Skin of body (tissue), 1 donor: ENCODE measurements at regions not wholly inside any gene's neighbourhood (a gene's known extent, or its start where the extent isn't known, plus 50 kb on each side); places are given as distances from the start of the nearest gene placed in this dataset.
"Not testable (repeated sequence)": the region's sequence is repeated elsewhere in the genome, so short reads cannot be mapped to it uniquely, and the experiment has no call there.

ENCODE experiments used
- DNase-seq: peaks from one replicate; lab custom pipeline; 2025; lab: John Stamatoyannopoulos, UW

DNA sequence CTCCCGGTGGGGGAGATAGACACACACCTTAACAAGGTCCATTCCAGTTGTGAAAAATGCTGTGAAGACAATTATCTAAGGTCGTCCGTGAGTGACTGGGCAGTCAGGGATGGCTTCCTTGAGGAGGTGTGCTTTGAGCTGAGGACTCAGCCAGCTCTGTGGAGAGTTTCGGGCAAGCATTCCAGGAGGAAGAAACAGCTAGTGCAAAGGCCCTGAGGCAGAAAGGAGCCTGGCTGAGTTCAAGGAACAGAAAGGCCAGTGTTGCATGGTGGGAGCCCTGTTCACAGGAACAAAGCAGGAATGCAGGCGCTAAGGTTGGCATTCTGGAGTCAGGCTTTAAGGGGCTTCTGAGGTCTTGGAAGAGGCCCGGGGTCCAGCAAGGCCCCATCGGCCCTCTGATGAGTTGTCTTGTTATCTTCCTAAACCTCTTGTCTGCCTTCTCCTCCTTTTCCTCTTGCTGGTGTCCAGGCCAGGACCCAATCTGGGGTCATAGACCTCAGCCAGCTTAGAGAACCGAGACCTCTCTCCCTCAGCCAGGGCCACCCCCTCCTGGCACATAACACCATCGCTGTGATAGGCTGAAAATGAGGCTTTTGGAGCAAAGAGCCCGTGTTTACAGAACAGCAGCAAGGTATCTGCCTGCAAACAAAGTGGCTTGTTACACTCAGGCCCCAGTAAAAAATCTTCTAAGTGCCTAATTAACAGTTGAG lies 270.2 kb upstream of the MVB12B start:
- DNase-seq = no peak

DNA sequence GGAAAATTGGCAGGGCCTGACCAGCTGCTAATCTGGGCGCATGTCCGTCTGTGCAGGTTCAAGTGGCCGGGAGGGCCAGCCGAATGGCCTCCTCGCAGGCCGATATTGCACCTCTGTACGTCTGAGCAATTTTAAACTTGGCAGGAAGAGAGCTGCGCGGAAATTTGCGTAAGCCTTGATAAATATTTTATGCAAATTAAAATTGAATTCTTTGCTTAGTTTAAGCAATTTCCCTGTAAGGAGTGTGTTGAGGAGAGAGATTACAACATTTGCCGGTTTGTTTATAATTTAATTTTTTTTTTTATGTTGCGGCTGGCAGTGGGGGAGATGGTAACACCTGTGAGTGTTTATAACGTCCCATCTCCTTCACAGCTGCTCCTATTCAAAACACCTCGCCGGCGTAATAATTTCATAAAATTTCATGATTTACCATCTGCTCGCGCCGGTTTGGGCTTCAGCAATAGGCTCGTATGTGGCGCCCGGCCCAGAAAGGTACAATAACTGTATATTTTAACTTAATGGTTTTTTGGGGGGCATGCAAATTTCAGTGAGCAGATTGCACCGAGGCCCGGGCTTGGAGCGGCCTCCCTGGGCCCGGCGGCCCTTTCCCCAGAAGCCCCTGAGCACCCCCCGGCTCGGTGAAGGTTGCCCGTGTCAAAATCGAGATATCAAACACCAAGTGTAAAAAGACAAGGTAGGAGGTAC lies 269.4 kb upstream of the MVB12B start:
- DNase-seq = no peak

DNA sequence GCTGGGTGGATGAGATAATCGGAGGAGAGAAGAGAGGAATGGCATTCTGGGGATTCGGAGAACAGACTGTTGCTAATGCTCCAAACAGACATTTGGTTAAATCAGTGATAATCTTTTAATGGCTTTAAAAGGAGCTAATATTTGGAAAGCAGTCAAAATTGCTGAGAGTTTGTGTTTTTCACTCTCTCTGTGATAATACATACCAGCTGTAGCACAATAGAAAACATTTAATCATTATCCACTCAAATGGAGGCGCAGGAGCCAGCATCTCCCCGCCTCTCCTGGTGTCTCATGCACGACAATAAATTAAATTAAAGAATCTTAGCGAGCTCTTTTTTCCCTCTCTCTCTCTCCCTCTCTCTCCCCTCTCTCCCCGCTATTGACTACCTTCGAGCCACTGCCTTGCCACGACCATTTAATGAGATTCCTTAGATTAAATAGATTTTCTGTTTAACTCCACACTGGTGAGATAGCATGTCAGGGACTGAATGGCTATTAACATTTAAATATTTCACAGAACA lies 268.6 kb upstream of the MVB12B start:
- peak; percentile 80 for DNase-seq

DNA sequence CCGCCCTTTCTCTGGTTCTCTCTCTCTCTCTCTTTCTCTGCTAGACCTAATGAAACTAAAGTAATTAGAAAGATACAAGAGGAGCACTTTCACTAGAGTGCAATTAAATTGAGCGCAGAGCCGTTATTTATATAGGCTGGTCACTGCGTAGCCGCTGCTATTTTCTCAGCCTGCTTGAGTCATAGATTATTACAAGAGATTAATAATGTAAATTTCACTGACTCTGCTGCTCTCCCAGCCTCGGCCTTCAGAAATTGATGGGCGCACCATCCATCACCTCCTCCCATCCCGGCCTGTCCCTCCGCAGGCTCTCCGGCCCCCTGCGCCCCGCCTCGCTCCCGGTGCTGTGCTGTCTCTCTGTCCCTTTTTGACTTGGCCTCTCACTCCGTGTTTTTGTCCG lies 268.0 kb upstream of the MVB12B start:
- no peak for DNase-seq

DNA sequence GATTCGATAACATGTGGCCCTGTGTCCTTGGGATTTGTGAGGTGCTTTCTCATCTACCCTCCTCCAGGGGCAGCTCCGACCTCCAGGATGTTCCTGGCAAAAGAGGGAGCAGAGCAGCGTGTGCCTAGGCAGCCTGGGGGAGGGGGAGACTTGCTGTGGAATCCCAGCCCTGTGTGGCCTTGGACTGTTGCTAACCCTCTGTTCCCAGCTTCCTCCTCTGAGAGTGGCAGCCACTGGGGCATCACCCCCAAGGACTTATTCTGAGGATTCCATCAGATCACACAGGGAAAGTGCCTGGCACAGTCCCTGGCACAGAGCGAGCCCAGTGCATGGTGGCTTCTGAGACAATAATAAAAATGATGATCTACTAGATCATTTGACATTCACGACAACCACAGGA lies 265.1 kb upstream of the MVB12B start:
- no peak for DNase-seq

DNA sequence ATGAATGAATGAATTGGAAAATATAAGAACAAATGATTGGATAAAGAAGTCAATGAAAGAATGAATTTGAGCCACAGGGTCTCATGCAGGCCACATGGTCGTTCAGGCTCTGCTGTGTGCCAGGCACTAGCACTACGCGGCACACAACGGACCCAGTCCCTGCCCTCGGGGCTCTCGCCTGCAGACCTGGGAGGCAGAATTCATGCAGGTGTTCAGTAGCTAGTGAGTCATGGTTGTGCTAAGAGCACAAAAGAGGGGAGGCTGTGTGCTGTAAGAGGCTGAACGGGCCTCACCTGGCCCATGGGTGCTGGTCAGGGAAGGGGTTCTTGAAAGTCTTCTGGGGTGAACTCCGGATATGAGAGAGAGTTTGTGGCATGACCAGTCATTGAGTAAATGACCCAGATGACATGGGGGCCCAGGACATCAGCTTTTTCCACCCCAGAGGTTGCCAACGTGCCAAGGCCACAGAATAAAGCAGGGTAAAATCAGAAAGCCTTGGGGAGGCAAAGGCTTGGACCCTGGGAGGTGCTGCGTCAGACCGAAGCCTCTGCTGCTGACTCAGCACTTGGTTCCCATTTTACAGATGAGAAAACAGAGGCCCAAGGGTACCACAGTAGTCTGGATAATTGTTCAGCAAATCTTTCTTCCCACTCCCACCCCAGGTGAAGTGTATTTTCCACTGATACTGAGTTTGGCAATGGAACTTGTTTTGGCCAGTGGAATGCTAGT lies 264.3 kb upstream of the MVB12B start:
- DNase-seq = no peak

DNA sequence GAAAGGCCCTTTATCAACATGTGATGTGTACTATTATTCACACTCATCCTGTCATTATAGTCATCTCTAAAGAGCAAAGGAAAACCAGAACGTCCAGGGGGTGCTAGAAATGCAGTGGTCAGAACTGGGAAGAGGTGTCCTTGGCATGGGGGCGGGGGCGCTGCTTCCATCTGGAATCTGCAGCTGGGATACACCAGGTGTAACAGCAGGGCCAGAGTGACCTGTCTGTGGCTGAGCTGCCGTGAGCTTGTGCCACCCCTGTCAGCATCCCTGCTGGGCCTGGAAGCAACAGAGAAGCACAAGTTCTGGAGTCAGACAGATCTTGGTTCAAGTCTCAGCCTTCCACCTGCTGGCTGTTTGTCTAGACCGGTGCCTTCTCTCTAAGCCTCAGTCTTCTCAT lies 263.3 kb upstream of the MVB12B start:
- DNase-seq = no peak

DNA sequence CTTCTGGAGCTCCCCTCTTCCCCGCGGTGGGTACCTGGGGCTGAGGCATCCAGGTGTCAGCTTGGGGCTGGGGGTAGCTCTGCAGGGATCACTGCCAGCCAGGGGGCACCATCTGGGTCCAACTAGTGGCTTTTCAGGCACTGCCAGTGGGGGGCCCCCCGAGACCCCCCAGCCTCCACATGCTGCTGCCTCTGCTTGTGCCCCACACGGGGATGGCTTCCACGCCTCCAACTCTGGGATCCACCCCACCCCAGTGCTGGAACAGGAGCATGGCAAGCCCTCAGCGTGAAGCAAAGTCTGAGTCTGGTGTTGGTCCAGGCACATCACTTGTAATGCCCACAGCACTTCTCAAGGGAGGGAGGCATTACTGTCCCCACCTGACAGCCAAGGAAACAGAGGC lies 260.5 kb upstream of the MVB12B start:
- no peak for DNase-seq

DNA sequence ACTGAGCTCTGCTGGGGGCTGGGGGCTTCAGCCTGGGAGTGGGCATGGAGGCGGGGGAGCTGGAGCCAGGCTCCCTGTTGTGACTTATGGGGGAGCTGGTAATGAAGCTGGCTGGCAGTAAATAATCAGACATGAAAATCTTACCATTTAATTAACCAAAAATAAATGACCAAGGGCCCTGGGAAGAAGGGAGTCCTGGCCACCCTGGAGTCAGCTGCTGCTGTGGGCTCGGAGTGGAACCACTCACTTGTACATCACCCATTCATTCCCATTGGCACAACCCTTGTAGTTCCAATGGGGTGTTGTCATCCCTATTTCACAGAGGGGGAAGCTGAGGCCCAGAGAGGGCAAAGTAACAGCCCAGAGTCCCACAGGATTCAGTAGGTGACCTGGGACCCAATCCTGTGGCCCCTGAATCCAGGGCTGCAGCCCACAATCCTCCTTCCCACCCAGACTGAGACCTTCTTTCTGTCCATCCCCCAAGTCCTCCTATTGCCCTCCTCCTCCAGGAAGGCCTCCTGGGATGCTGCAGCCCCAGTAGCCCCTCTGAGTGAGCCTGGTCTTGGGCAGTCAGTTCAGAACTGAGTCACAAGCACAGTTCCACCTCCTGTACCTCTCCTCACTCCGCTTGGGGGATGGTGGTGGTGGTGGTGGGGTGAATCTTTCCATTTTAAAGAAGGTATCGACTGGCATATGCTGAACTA lies 259.4 kb upstream of the MVB12B start:
- no peak for DNase-seq

DNA sequence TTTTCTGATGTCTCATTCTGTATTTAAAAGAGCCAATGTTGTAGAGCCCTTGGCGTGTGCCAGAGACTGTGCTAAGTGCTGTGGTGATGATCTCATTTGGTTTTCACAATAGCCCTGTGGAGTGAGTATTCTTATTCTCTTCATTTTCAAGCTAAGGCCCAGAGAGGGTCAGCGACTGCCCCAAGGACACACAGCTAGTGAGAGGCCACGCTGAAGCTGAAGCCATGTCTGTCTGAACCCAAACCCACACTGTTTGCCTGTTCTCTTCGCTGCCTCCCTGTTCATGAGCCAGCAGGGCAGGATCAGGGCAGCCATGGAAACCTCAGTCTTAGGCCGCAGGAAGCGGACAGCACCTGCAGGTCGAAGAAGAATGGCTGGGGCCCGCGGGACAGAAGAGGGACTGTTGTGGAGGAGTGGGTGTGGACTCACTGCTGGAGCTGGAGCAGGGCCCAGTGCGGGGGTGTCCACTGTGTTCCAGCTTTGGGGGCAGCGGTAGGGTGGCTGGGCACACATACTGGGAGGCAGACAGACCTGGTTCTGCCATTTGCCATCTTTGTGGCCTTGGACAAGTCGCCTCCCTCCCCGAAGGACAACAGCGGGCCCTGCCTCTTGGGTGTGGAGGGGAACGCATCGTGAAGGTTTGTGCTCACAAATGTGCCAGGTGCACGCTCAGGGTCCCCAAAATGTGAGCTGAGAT lies 257.9 kb upstream of the MVB12B start:
- DNase-seq = no peak

DNA sequence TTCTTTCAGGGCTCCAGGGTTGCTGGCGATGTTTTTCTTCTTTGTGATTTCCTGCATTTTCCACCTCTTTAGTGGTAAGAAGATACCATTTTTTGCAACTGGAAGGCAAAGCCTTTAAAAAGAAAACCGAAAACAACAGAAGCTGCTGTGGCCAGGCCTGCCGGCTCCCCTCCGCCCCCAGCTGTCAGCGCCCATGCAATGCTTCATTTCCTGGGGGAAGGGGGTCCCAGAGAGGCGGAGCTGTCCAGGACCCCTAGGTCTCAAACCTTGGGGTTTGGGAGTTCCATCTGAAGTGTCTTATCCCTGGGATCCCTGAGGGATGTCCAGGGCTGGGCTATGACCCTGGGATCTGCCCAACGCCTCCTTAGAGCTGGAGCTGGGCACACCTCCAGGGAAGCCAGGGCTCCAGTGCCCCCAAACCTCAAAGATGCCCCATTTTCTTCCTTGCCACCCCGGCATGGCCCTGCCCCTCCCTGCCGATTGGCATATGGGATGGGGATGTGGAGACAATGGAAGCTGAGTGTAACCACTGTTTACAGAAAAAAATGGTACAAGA lies 257.2 kb upstream of the MVB12B start:
- no peak for DNase-seq

DNA sequence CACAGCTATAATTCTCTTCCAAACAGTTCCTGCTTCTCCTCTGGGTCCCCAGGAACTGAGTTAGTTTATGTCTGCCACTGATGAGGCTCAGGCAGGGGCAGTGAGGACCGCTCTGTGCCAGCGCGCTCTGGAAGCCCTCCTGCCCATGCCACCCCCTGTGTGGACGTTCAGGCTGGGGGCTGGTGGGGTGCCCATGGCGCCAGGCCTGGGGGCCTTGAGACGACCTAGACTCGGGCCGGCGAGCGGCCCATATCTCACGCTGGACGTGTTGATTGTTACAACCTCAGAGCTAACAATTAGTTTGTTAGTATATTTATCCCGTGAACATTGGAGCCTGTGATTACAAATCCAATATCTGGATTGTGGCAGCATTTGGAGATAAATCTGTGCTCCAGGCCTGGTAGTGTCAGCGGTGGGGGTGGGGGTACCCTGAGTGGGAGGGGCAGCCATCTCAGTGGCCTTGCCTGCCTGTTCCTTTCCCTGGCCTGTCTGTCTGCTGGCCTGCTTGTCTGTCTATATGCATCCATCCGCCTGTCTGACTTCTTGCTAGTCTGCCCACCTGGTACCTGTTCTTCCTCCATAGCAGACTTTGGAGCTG lies 256.5 kb upstream of the MVB12B start:
- no peak for DNase-seq

DNA sequence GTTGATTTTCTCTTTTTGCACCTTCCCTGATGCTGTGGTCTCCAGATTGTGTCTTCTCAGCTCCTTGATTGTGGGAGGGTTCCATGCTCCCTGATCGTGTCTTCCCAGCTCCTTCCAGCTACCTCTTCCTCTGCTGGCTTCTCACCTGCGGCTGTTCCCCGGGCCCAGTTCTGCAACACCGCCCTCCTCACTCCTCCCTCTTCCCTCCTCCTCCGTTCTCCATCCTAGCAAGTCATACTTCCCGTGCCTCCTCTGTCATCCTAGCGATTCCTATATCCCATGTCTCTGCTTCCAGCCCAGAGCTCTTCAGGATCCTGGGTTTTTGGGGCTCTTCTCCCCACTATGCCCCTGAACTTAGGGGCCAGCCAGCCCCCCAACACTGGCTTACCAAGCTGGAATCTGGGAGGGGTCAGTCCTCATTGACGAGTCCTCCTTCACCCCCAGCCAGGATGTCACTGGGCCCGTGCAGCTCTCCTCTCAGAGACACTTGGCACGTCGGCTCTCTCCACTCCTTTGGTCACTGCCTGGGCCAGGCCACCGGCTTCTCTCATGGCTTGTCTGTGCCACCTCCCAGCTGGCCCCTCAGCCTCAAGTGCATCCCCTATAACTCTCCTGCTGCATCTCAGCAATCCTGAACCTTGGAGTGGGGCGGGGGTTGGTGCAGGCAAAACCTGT lies 255.4 kb upstream of the MVB12B start:
- DNase-seq = no peak

DNA sequence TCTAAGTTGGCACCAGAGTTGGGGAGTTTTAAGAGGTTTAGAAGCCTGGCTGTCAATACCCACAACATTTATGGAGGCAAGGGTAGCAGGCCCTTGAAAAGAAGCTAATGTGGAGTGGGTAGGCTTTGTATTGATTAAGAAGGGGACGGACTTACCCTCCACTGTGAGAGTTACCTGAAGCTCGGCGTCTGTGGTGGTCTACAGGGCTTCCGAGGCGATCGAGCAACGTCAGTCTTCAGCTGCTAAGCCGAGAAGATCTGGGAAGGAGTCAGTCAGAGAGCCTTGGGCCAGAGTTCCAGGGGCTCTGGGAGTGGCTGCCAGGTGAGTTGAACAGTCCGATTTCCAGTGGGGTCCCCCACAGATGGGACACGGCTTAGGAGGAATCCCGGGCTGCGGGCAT lies 249.0 kb upstream of the MVB12B start:
- DNase-seq = not testable (repeated sequence)

DNA sequence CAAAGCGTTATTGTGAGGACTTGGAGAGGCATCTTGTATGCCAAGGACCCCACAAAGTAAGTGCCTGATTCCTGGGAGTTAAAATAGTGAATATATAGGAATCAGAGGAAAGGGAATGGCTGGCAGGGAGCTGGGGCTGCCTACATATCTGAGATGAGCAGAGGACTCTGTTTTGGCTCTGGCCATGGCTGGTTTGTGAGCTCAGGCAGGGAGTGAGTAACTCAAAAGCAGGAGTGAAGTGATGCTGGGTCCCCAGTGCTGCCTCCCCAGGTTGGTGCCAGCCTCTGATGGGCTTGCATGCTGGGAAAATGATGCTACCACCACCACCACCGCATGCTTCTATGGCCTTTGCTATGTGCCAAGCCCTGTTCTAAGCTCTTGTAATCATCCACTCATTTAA lies 246.0 kb upstream of the MVB12B start:
- DNase-seq = no peak

DNA sequence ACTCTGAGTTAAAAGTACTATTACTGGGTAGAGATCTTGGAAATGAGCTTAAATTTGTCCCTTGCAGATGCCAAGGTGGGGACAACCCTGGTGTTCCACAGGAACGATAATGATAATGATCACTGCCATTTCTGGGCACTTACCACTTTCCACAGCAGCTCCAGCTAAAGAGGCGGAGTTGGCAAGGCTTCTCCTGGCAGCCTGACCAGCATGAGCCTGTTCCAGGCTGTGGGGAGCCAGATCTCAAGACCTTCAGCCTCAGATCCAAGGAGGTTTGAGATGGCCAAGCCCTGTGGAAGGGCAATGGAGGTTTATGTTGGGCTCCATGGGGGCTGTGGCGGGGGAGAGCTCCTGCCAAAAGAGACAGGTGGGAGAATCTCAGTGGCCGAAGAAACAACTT lies 244.9 kb upstream of the MVB12B start:
- no peak for DNase-seq

DNA sequence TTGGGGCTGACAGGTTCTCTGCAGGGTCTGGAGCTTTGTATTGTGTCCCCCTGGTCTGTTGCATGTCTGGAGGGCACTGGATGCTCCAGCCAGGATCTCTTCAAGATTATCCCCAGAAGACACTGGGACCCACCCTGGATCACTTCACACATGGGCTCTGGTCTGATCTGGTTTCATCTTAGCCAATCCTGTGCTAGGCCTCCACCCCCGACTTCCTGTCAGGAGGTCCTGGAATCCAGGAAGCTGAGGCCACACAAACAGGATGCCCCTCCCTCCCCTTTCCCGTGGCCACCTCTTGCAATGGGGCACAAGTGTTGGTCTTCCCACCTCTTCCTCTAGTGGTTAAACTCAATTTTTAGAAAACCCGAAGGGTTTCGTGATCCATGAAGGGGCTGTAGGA lies 242.6 kb upstream of the MVB12B start:
- no peak for DNase-seq

DNA sequence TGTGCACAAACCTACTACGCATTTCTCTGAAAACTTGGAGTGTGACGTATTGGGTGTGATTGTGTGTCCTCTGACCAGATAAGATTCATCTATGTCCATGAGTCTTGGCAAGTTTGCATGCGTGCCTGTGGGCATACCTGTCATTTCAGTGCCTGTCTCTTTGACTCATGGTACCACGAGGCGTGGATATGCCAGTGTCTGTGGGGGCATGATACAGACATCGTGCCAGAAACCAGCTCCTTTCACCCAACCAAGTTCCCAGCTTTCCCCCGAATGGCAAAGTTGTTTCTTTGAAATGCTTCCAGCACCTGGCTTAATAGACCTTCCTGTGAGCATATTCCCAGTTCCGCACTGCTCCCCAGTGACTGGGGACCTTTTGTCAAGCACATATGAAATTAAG lies 241.9 kb upstream of the MVB12B start:
- DNase-seq = no peak

DNA sequence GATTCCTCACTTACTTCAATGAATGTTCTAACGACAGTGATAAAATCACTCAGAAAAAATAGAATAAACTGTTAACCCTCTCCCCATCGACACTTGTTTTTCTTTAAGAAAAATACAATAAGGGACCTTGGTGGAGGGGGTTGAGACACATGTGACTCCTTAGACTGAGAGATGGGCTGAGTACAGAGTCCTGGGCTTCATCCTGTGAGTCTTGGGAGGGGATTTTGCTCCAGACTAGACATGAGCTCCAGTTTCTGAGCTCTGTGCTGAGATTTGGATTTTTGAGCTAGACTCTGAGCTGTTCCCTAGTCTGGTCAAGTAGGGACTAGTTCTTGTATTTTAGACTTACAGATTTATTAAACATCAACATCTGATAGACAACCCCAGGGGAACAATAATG lies 241.5 kb upstream of the MVB12B start:
- no peak for DNase-seq

DNA sequence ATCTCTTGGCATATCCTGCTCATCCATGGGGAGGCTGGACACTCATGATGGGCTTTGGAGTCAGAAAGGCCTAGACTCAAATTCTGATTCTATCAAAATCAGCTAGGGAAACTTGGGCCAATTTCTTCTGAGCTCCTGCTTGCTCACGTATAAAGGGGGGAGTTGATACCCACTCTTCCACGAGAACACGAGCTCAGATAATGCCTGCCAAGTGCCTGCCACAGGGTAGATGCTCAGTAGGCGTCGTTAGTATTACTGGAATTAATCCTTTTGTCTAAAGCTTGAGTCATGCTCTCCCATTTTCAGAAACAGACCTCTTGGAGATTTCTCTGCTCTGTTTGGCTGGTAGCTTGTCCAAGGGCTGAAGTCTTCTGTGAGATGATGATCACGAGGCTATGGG lies 238.3 kb upstream of the MVB12B start:
- DNase-seq = no peak
